GM19438 (cell line): ENCODE measurements at regions not wholly inside any gene's neighbourhood (a gene's known extent, or its start where the extent isn't known, plus 50 kb on each side); places are given as distances from the start of the nearest gene placed in this dataset.

ENCODE experiments used
- ATAC-seq: cut with Tn5 transposase; IDR thresholded peaks from one replicate; pipeline ENCODE4 v1.9.1; 2021; ENCODE audit warnings: low read depth; ENCODE audit not compliant: unreplicated experiment

GRCh38 chr1:81410941-81411340 lies 389.8 kb upstream of the ADGRL2 start:
- ATAC-seq, result no peak

- ATAC-seq, result no peak
These were observed 390.4 kb upstream of the ADGRL2 start for GRCh38 chr1:81410351-81410750.

GRCh38 chr1:81409780-81410274 lies 390.9 kb upstream of the ADGRL2 start:
- no peak for ATAC-seq

- no peak for ATAC-seq
These were observed 391.5 kb upstream of the ADGRL2 start for GRCh38 chr1:81409262-81409661.

GRCh38 chr1:81408419-81408818 lies 392.3 kb upstream of the ADGRL2 start:
- no peak for ATAC-seq

- no peak for ATAC-seq
These were observed 393.5 kb upstream of the ADGRL2 start for GRCh38 chr1:81407000-81407821.

GRCh38 chr1:81406292-81406999 lies 394.3 kb upstream of the ADGRL2 start:
- ATAC-seq, result no peak

GRCh38 chr1:81398041-81398440 lies 402.7 kb upstream of the ADGRL2 start:
- ATAC-seq, result no peak

- no peak for ATAC-seq
These were observed 408.1 kb upstream of the ADGRL2 start for GRCh38 chr1:81392526-81393226.

GRCh38 chr1:81391125-81391828 lies 409.5 kb upstream of the ADGRL2 start:
- no peak for ATAC-seq

GRCh38 chr1:81388435-81388834 lies 412.3 kb upstream of the ADGRL2 start:
- ATAC-seq, result no peak

- ATAC-seq, result no peak
These were observed 413.3 kb upstream of the ADGRL2 start for GRCh38 chr1:81387446-81387845.

- ATAC-seq, result no peak
These were observed 418.2 kb upstream of the ADGRL2 start for GRCh38 chr1:81382561-81382960.

GRCh38 chr1:81381881-81382280 lies 418.9 kb upstream of the ADGRL2 start:
- no peak for ATAC-seq

- no peak for ATAC-seq
These were observed 420.3 kb upstream of the ADGRL2 start for GRCh38 chr1:81380436-81380835.

- no peak for ATAC-seq
These were observed 421.3 kb upstream of the ADGRL2 start for GRCh38 chr1:81379430-81379829.

- no peak for ATAC-seq
These were observed 423.3 kb upstream of the ADGRL2 start for GRCh38 chr1:81377406-81377805.

GRCh38 chr1:81375884-81376548 lies 424.7 kb upstream of the ADGRL2 start:
- no peak for ATAC-seq

- no peak for ATAC-seq
These were observed 426.3 kb upstream of the ADGRL2 start for GRCh38 chr1:81374481-81374880.

GRCh38 chr1:81371864-81372263 lies 428.9 kb upstream of the ADGRL2 start:
- no peak for ATAC-seq
